ENCODE measurements at regions not wholly inside any gene's neighbourhood (a gene's known extent, or its start where the extent isn't known, plus 50 kb on each side); places are given as distances from the start of the nearest gene placed in this dataset.

GRCh38 chr2:8086357-8086756 is 595.5 kb upstream of the ID2 start:
- TF ChIP-seq POLR2AphosphoS5 (IDR thresholded peaks at IDR 0.05) (no peak), CTCF (IDR thresholded peaks at IDR 0.05) (no peak), POLR2A (IDR thresholded peaks at IDR 0.05) (no peak)
